Nephron (organoid): ENCODE measurements at regions not wholly inside any gene's neighbourhood (a gene's known extent, or its start where the extent isn't known, plus 50 kb on each side); places are given as distances from the start of the nearest gene placed in this dataset.
A peak's percentile ranks its signal among the peaks of the same experiment; 100 is the strongest.

ENCODE experiments used
- H3K27ac Mint-ChIP-seq, 3 experiments: 2 replicates each; pipeline ENCODE4 v1.8.0; 2020; ENCODE audit warnings: mixed read lengths in 3 of 3, mild to moderate bottlenecking in 2 of 3, moderate library complexity in 1 of 3
- H3K27me3 Mint-ChIP-seq: 2 replicates; pipeline ENCODE4 v1.8.0; 2021; ENCODE audit warnings: low read depth, mild to moderate bottlenecking, moderate library complexity, mixed read lengths
- H3K36me3 Mint-ChIP-seq: 2 replicates; pipeline ENCODE4 v1.8.0; 2020; ENCODE audit warnings: low read depth, mixed read lengths
- H3K4me1 Mint-ChIP-seq: 2 replicates; pipeline ENCODE4 v1.8.0; 2020; ENCODE audit warnings: mixed read lengths
- H3K4me3 Mint-ChIP-seq, 3 experiments: 2 replicates each; pipeline ENCODE4 v1.8.0; 2020; ENCODE audit warnings: mild to moderate bottlenecking in 3 of 3, mixed read lengths in 3 of 3, moderate library complexity in 2 of 3
- H3K9me3 Mint-ChIP-seq: 2 replicates; pipeline ENCODE4 v1.8.0; 2020; ENCODE audit warnings: mixed read lengths
- TF ChIP-seq, protein P1 (sequence below), 3 experiments: fragments of 200-600 bp; sonication (generic); IDR thresholded peaks; one replicate each; pipeline ENCODE4 v1.5.0; 2021; ENCODE audit warnings: antibody characterized with exemption in 3 of 3; ENCODE audit not compliant: unreplicated experiment in 3 of 3

DNA sequence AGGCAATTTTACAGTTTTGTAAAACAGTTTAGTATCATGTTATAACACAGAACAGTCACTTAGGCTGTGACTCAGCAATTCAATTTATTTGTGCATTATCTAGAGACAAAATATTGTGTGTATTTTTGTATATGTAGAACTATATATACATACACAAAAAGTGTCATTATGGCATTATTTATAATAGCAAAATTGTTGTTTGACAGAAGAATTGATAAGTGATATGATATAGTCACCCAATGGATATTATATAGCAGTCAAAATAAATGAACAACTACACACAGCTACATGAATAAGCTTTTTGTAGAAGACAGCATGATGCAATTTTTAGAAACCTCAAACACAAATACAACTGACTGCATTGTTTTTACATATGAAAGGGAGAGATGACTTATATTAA lies 334.0 kb downstream of the TRIB2 start:
- Mint-ChIP-seq H3K4me1 (no peaks in the 10 kb centered on the region), H3K27me3 (no peaks in the 10 kb centered on the region), H3K4me3 (no peak overlapping the region), H3K36me3 (no peaks in the 10 kb centered on the region), H3K27ac (no peak overlapping the region), H3K9me3 (no peaks in the 10 kb centered on the region)
- TF ChIP-seq, protein P1, sequence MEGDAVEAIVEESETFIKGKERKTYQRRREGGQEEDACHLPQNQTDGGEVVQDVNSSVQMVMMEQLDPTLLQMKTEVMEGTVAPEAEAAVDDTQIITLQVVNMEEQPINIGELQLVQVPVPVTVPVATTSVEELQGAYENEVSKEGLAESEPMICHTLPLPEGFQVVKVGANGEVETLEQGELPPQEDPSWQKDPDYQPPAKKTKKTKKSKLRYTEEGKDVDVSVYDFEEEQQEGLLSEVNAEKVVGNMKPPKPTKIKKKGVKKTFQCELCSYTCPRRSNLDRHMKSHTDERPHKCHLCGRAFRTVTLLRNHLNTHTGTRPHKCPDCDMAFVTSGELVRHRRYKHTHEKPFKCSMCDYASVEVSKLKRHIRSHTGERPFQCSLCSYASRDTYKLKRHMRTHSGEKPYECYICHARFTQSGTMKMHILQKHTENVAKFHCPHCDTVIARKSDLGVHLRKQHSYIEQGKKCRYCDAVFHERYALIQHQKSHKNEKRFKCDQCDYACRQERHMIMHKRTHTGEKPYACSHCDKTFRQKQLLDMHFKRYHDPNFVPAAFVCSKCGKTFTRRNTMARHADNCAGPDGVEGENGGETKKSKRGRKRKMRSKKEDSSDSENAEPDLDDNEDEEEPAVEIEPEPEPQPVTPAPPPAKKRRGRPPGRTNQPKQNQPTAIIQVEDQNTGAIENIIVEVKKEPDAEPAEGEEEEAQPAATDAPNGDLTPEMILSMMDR (IDR thresholded peaks at IDR 0.05; ENCODE audit: unreplicated experiment in 3 of 3) = no peak

DNA sequence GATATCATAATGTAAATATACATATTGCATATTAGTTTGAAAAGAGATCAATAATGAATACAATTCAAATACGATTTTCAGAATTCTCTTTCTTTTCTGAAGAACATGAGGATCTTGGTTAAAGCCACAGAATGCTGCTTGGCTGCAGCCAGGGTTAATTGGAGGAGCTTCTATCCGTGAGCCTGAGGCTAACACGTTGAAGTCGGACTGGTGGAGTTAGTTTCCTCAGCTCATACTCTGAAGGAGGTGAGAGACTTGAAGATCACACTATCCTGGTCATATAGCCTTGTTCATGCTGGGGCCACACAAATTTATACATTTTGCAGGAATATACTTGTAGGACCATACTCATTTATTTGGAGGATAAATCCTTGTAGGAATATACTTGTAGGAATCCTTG lies 335.8 kb downstream of the TRIB2 start:
- no peaks in the 10 kb centered on the region for H3K9me3 Mint-ChIP-seq
- H3K27me3 Mint-ChIP-seq = no peaks in the 10 kb centered on the region
- TF ChIP-seq, protein P1 (IDR thresholded peaks at IDR 0.05; ENCODE audit: unreplicated experiment in 3 of 3) = no peak
- no peak overlapping the region for H3K4me3 Mint-ChIP-seq
- H3K27ac Mint-ChIP-seq = no peak overlapping the region
- no peaks in the 10 kb centered on the region for H3K4me1 Mint-ChIP-seq
- H3K36me3 Mint-ChIP-seq = no peaks in the 10 kb centered on the region

DNA sequence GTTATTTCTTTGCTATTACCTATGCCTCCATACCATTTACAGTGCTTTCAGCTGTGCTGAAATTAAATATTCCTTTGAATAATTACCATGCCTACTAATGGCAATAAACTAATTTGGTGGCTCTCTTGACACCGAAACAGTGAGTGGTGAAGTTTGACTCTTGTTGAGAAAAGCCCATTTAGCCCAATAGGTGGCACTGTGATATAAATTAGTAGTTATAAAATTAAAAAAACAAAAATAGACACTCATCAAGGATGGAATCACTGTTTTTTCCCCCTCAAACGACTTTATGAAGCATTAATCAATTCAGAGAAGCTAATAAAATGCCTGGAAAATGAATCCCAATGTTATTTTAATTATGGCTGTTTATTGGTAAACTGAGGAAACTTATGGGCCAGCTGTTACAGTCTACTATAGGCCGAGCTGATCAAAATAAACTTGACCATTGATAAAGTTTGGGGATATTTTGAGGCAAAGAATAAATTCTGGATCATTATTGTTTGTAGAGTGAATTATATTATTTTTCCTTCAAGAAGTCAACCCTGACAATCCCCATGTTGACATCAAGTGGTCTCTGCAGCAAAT lies 339.6 kb downstream of the TRIB2 start:
- H3K4me3 Mint-ChIP-seq = no peak overlapping the region
- no peak overlapping the region for H3K27ac Mint-ChIP-seq
- TF ChIP-seq, protein P1 (IDR thresholded peaks at IDR 0.05; ENCODE audit: unreplicated experiment in 3 of 3) = peak; percentile 64 to 67 (median 66)
- H3K27me3 Mint-ChIP-seq = no peaks in the 10 kb centered on the region
- H3K4me1 Mint-ChIP-seq = no peaks in the 10 kb centered on the region
- H3K36me3 Mint-ChIP-seq = no peaks in the 10 kb centered on the region
- H3K9me3 Mint-ChIP-seq = no peaks in the 10 kb centered on the region

DNA sequence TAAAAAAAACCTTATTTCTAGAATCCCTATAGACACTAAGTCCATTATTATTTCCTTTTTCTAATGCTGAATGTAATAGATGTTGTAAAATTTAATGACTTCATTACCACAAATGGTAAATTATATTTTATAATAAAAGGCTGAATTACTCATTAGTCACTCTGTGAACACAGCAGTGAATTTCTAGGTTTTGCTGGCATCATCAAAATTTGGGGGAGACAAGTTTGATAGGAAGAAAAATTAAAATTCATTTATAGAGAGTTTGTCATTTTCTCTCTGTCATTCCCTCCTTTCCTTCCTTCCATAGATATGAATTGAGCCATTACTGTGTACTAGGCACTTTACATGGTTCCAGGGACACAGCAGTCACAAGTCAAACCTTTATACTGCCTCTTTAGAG lies 340.9 kb downstream of the TRIB2 start:
- TF ChIP-seq, protein P1 (IDR thresholded peaks at IDR 0.05; ENCODE audit: unreplicated experiment in 3 of 3) = no peak
- Mint-ChIP-seq H3K27me3 (no peaks in the 10 kb centered on the region), H3K36me3 (no peaks in the 10 kb centered on the region), H3K4me3 (no peak overlapping the region), H3K27ac (no peak overlapping the region), H3K9me3 (no peaks in the 10 kb centered on the region), H3K4me1 (no peaks in the 10 kb centered on the region)

DNA sequence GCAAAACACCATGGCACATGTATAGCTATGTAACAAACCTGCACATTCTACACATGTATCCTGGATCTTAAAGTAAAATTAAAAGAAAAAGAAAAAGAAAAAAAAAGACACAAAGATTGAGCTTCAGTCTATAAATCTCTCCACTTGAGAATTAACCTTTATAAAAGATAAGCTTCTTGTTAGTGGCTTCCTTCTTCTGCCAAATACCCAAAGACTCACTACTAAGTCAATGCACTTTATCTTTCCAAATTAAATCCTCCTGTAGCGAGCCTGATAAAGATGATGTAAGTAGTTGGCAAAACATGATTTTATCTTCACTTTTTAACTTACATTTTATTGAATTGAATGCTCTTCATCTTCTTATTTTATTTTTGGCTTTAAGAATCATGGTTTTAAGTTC lies 349.9 kb downstream of the TRIB2 start:
- Mint-ChIP-seq H3K9me3 (no peaks in the 10 kb centered on the region), H3K27ac (no peak overlapping the region), H3K27me3 (no peaks in the 10 kb centered on the region), H3K4me1 (no peaks in the 10 kb centered on the region), H3K36me3 (no peaks in the 10 kb centered on the region), H3K4me3 (no peak overlapping the region)
- TF ChIP-seq, protein P1 (IDR thresholded peaks at IDR 0.05; ENCODE audit: unreplicated experiment in 3 of 3) = no peak

DNA sequence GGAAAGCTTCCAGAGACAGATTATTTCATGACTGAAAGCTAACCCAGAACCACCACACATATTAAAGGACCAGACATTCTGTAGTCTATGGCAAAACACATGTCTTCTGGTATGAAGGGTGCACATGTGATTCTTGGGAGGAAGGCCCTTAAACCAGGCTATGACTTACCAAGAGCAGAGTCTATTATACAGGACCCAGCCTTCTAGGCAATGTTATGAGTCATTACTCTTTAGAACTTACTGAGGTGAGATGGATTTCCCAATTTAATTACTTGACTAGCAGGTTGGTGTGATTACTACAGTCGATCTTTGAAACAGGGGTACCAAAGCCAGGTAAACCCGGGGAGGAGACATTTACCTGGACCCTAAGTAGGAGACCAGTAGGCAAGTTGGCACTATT lies 350.8 kb downstream of the TRIB2 start:
- no peak overlapping the region for H3K27ac Mint-ChIP-seq
- no peaks in the 10 kb centered on the region for H3K4me1 Mint-ChIP-seq
- TF ChIP-seq, protein P1 (IDR thresholded peaks at IDR 0.05; ENCODE audit: unreplicated experiment in 3 of 3) = no peak
- H3K27me3 Mint-ChIP-seq = no peaks in the 10 kb centered on the region
- no peaks in the 10 kb centered on the region for H3K9me3 Mint-ChIP-seq
- no peaks in the 10 kb centered on the region for H3K36me3 Mint-ChIP-seq
- H3K4me3 Mint-ChIP-seq = no peak overlapping the region
